Amniotic epithelial cell (primary cell): ENCODE measurements at regions not wholly inside any gene's neighbourhood (a gene's known extent, or its start where the extent isn't known, plus 50 kb on each side); places are given as distances from the start of the nearest gene placed in this dataset.

ENCODE experiments used
- DNase-seq: peaks from one replicate; pipeline ENCODE4 v3.0.0-alpha.2; 2010; ENCODE audit warnings: low read depth

GRCh38 chr10:106183041-106183440, 981.5 kb downstream of the SORCS1 start:
- no peak for DNase-seq

- no peak for DNase-seq
Measured at GRCh38 chr10:106182542-106182941, 982.0 kb downstream of the SORCS1 start.

GRCh38 chr10:106181501-106181900, 983.0 kb downstream of the SORCS1 start:
- peak; percentile 83 for DNase-seq

GRCh38 chr10:106179430-106179829, 985.1 kb downstream of the SORCS1 start:
- no peak for DNase-seq

- peak; percentile 41 for DNase-seq
Measured at GRCh38 chr10:106175760-106176377, 988.6 kb downstream of the SORCS1 start.

GRCh38 chr10:106173838-106174237, 990.7 kb downstream of the SORCS1 start:
- no peak for DNase-seq

- peak; percentile 92 for DNase-seq
Measured at GRCh38 chr10:106169241-106169640, 995.3 kb downstream of the SORCS1 start.

GRCh38 chr10:106167946-106168345, 996.6 kb downstream of the SORCS1 start:
- peak; percentile 79 for DNase-seq

GRCh38 chr10:106158241-106158640, 1006.3 kb downstream of the SORCS1 start:
- DNase-seq: peak; percentile 48

- peak; percentile 15 for DNase-seq
Measured at GRCh38 chr10:106147021-106147420, 1017.5 kb downstream of the SORCS1 start.

- no peak for DNase-seq
Measured at GRCh38 chr10:106139915-106140314, 1024.6 kb downstream of the SORCS1 start.

- DNase-seq: peak; percentile 40
Measured at GRCh38 chr10:106136175-106136574, 1028.3 kb downstream of the SORCS1 start.

GRCh38 chr10:106134326-106135000, 1030.0 kb downstream of the SORCS1 start:
- DNase-seq: peak; percentile 51

- no peak for DNase-seq
Measured at GRCh38 chr10:106133451-106133850, 1031.1 kb downstream of the SORCS1 start.

- DNase-seq: no peak
Measured at GRCh38 chr10:106132956-106133355, 1031.5 kb downstream of the SORCS1 start.

GRCh38 chr10:106114656-106115186, 1049.8 kb downstream of the SORCS1 start:
- no peak for DNase-seq

- peak; percentile 88 for DNase-seq
Measured at GRCh38 chr10:106111246-106111645, 1053.3 kb downstream of the SORCS1 start.

GRCh38 chr10:106107706-106108105, 1056.8 kb downstream of the SORCS1 start:
- peak; percentile 94 for DNase-seq

GRCh38 chr10:106106114-106106513, 1058.4 kb downstream of the SORCS1 start:
- peak; percentile 40 for DNase-seq

- no peak for DNase-seq
Measured at GRCh38 chr10:106089855-106090254, 1074.7 kb downstream of the SORCS1 start.

- DNase-seq: no peak
Measured at GRCh38 chr10:106086391-106086790, 1078.1 kb downstream of the SORCS1 start.

GRCh38 chr10:106083572-106083971, 1080.9 kb downstream of the SORCS1 start:
- DNase-seq: peak; percentile 59

GRCh38 chr10:106082865-106083264, 1081.6 kb downstream of the SORCS1 start:
- DNase-seq: peak; percentile 54
